ENCODE measurements at regions not wholly inside any gene's neighbourhood (a gene's known extent, or its start where the extent isn't known, plus 50 kb on each side); places are given as distances from the start of the nearest gene placed in this dataset.

DNA sequence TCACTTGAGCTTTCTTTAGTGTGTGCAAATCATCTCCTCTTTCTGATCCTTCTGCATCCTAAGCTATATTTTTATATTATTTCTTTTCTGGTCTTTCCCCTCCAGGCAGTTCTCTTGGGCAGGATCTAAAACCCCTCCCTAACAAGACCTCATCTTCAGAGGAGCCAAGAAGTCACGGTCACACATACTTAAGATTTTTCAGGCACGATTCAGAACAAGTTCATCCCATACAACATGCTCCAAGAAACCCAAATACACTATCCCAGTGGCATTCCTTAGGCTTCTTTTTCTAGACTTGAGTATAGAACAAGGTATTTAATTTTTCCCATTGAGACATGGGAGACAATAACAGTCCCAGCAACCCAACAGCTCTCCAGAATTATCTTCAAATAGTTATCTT is 1251.5 kb downstream of the DNAJB9 start:
- TF ChIP-seq, protein P1, sequence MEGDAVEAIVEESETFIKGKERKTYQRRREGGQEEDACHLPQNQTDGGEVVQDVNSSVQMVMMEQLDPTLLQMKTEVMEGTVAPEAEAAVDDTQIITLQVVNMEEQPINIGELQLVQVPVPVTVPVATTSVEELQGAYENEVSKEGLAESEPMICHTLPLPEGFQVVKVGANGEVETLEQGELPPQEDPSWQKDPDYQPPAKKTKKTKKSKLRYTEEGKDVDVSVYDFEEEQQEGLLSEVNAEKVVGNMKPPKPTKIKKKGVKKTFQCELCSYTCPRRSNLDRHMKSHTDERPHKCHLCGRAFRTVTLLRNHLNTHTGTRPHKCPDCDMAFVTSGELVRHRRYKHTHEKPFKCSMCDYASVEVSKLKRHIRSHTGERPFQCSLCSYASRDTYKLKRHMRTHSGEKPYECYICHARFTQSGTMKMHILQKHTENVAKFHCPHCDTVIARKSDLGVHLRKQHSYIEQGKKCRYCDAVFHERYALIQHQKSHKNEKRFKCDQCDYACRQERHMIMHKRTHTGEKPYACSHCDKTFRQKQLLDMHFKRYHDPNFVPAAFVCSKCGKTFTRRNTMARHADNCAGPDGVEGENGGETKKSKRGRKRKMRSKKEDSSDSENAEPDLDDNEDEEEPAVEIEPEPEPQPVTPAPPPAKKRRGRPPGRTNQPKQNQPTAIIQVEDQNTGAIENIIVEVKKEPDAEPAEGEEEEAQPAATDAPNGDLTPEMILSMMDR (IDR thresholded peaks at IDR 0.05): no peak
- H3K27me3 Mint-ChIP-seq: no peaks in the 10 kb centered on the region
- ATAC-seq (ENCODE audit: low read depth): no peak
- intact Hi-C loops (cut with micrococcal nuclease): no loop called here
- no peak overlapping the region for H3K27ac Mint-ChIP-seq
- no peaks in the 10 kb centered on the region for H3K36me3 Mint-ChIP-seq (ENCODE audit: low read depth)
- ChIA-PET POLR2A (no interaction called here), CTCF (no interaction called here)
- peaks cover 16% of the 10 kb centered on the region for H3K9me3 Mint-ChIP-seq
- no peak for DNase-seq
- no peak overlapping the region for H3K4me3 Mint-ChIP-seq
- H3K4me1 Mint-ChIP-seq: no peaks in the 10 kb centered on the region

DNA sequence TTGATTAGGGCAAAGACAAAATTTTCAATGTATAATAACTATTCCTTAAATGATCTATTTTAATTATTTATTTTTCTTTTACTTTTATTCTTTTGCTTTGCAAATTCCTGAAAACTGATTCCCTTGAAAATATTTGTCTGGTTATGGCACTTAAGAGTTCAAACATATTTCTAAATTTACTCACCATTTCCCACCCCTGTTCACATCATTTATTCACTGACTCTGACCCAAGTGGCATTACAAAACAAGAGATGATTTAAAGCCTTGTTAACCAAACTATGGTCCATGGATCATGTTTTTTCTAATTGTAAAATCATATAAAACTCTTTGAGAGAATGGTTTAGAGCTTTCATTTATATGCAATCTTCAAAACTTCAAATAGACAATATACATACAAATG is 1256.1 kb upstream of the LRRN3 start:
- H3K4me1 Mint-ChIP-seq: no peaks in the 10 kb centered on the region
- no peak overlapping the region for H3K4me3 Mint-ChIP-seq
- DNase-seq: no peak
- ChIA-PET POLR2A (no interaction called here), CTCF (no interaction called here)
- no peaks in the 10 kb centered on the region for H3K27me3 Mint-ChIP-seq
- no peak overlapping the region for H3K27ac Mint-ChIP-seq
- H3K9me3 Mint-ChIP-seq: no peaks in the 10 kb centered on the region
- intact Hi-C loops (cut with micrococcal nuclease): no loop called here
- ATAC-seq (ENCODE audit: low read depth): no peak
- TF ChIP-seq, protein P1 (IDR thresholded peaks at IDR 0.05): no peak
- H3K36me3 Mint-ChIP-seq (ENCODE audit: low read depth): no peaks in the 10 kb centered on the region

DNA sequence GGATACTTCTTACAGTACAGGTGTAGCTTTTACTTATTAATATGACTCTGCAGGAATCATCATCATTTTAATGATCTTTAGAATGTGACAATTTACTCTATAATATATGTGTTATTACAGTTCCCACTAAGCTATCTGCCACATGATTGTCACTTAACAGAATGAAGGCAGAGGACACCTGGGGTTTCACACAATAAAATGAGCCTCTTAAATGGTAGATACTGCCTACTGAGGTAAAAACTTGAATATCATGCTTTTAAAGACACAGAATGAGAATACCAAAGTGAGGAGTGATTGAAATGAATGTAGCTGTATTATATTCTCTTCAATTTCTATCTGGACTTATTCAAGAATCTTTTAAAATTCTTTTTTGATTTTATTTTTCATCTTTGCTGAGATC is 1255.3 kb upstream of the LRRN3 start:
- Mint-ChIP-seq H3K9me3 (no peaks in the 10 kb centered on the region), H3K27ac (no peak overlapping the region), H3K27me3 (no peaks in the 10 kb centered on the region), H3K4me3 (no peak overlapping the region), H3K4me1 (no peaks in the 10 kb centered on the region), H3K36me3 (ENCODE audit: low read depth) (no peaks in the 10 kb centered on the region)
- intact Hi-C loops (cut with micrococcal nuclease): no loop called here
- POLR2A ChIA-PET: no interaction called here
- TF ChIP-seq, protein P1 (IDR thresholded peaks at IDR 0.05): no peak
- DNase-seq: no peak
- ATAC-seq (ENCODE audit: low read depth): no peak
- CTCF ChIA-PET: no interaction called here

DNA sequence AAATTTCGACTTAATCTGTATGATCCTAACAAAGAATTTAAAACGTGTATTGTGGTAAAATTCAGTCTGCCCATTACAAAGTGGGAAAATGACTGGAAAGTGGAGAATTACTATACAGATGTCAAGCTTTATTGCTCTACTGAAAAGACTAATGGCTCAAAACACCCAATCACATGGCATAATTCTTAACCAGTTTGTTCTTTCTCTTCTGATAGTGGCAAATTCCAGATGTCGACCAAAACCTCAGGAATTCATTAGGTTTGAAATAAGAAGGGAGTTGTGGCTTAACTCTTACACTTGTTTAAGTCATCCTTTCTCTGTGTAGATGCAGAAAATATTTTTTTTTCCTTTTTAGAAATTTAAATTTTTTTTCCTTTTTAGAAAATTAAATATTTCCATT is 1254.9 kb upstream of the LRRN3 start:
- TF ChIP-seq, protein P1 (IDR thresholded peaks at IDR 0.05): no peak
- Mint-ChIP-seq H3K9me3 (no peaks in the 10 kb centered on the region), H3K36me3 (ENCODE audit: low read depth) (no peaks in the 10 kb centered on the region), H3K4me1 (no peaks in the 10 kb centered on the region), H3K4me3 (no peak overlapping the region), H3K27me3 (no peaks in the 10 kb centered on the region), H3K27ac (no peak overlapping the region)
- ATAC-seq (ENCODE audit: low read depth) (no peak), DNase-seq (no peak)
- intact Hi-C loops (cut with micrococcal nuclease): no loop called here
- ChIA-PET CTCF (no interaction called here), POLR2A (no interaction called here)

DNA sequence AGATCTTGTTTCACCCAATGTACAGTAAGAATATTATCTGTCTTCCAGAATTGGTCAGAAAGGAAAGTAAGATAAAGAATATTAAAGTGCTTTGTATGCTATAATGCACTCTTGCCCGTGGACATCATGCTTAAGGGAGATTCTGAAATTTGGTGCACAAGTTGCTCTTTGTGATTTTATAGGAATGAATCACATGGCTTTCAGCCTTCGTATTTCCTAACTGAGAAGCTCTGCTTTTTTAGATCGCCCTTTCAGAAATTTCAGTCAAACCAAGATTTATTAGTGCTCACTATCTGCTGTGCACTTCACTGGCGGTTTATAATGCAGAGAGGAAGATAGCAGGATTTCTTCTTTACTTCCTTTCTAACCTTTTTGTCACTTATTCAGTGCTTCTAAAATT is 1248.5 kb upstream of the LRRN3 start:
- H3K36me3 Mint-ChIP-seq (ENCODE audit: low read depth): no peaks in the 10 kb centered on the region
- no peak overlapping the region for H3K27ac Mint-ChIP-seq
- no peaks in the 10 kb centered on the region for H3K4me1 Mint-ChIP-seq
- ChIA-PET POLR2A (no interaction called here), CTCF (no interaction called here)
- H3K27me3 Mint-ChIP-seq: no peaks in the 10 kb centered on the region
- no peaks in the 10 kb centered on the region for H3K9me3 Mint-ChIP-seq
- no peak overlapping the region for H3K4me3 Mint-ChIP-seq
- no peak for DNase-seq
- TF ChIP-seq, protein P1 (IDR thresholded peaks at IDR 0.05): no peak
- ATAC-seq (ENCODE audit: low read depth): no peak
- intact Hi-C loops (cut with micrococcal nuclease): no loop called here
